ENCODE measurements at regions not wholly inside any gene's neighbourhood (a gene's known extent, or its start where the extent isn't known, plus 50 kb on each side); places are given as distances from the start of the nearest gene placed in this dataset.
A peak's percentile ranks its signal among the peaks of the same experiment; 100 is the strongest.

- DNase-seq (ENCODE audit: low read depth), result no peak
These were observed 82.7 kb downstream of the SCG2 start for GRCh38 chr2:223519471-223519870.

- DNase-seq (ENCODE audit: low read depth), result no peak
These were observed 79.4 kb downstream of the SCG2 start for GRCh38 chr2:223522796-223523195.

- peak; percentile 52 for DNase-seq (ENCODE audit: low read depth)
These were observed 78.6 kb downstream of the SCG2 start for GRCh38 chr2:223523551-223524001.

DNA sequence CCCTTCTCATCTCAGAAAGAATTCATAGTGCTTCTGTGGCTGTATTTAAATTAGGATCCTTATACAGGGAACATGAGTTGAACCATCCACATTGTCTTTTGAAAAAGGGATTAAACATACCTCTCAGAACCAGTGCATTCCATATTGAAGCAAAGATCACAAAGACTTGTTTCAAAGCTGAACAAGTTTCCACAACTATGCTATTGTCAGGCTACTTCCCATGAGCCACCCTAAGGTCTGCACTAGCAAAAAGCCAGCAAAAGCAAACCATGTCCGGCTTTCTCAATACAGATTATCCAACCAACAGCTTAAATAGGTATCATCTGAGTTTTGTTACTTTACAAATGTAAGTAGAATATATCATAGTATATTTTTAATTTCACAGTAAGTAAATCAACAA is 78.1 kb downstream of the SCG2 start:
- DNase-seq (ENCODE audit: low read depth), result no peak

- no peak for DNase-seq (ENCODE audit: low read depth)
These were observed 76.1 kb downstream of the SCG2 start for GRCh38 chr2:223526106-223526505.

GRCh38 chr2:223528036-223528435 is 74.1 kb downstream of the SCG2 start:
- DNase-seq (ENCODE audit: low read depth), result peak; percentile 72

- DNase-seq (ENCODE audit: low read depth), result no peak
These were observed 72.5 kb downstream of the SCG2 start for GRCh38 chr2:223529696-223530095.

DNA sequence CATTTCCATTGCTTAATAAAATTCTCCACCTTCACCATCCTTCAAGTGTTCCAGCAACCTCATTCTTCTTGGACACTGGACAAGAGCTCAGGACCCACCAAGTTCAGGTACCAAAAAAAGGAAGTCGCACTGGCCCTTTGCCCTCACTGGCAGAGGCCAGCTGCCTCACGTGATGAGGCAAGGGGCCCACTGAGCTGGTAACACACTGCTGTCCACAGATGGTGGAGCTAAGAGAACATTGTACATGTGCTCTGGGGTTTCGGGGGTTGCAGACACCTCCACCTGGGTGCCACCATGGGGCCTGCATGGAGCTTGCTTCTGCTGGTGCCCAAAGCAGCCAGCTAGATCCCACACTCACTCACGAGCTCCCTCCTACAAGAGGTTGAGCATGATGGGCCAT is 71.3 kb downstream of the SCG2 start:
- DNase-seq (ENCODE audit: low read depth), result no peak

DNA sequence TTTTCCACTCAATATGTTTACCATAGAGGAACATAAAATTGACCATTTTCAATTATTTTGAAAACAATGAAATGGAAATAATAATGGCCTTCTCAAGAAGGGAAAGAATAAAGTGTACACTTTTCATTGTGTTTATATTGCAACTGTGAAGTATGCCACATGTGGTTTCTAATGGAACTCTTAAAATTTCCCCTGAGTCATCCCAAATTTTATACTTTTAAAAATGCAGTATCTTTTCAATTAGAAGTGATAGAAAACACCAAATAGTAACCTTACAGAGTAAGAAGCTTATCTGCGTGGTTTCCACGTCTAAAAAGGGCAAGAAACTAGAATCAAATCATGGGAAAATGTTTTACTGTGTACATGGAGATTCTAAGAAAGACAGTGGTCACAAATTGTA is 70.0 kb downstream of the SCG2 start:
- DNase-seq (ENCODE audit: low read depth), result peak; percentile 18

DNA sequence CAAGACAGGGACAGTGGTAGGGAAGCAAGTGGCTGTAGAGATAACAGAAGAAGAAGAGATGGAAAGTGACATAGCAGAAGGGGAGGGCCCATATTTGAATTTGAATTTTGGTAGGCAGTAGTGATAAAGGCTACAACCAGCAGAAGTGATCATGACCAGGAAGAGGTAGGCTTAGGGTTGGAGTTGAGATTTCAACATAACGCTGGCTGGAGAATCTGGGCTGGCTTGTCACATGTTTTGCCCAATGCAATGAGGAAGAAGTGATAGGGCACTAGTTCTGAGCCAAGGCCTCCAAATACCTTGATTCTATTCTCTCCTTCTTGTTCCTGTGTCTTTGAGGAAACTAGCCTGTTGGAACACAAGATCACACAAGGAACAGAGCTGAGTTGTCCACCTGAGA is 69.4 kb downstream of the SCG2 start:
- DNase-seq (ENCODE audit: low read depth), result no peak

DNA sequence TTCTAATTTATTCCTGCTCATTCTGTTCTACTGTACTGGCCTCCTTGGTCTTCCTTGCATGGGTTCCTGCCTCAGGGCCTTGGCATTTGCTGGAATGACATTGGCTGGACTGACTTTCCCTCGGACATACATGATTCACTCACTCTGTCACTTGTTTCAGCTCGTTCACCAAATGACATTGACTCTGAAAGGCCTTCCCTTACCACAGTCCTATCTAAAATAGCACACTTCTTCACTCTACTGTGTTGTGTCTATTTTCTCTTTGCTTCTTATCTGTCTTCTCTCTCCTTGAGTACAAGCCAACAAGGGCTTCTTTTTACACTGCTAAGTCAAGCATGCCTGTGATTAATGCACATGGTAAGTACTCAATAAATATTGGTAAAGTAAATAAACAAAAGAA is 65.6 kb downstream of the SCG2 start:
- DNase-seq (ENCODE audit: low read depth), result no peak

DNA sequence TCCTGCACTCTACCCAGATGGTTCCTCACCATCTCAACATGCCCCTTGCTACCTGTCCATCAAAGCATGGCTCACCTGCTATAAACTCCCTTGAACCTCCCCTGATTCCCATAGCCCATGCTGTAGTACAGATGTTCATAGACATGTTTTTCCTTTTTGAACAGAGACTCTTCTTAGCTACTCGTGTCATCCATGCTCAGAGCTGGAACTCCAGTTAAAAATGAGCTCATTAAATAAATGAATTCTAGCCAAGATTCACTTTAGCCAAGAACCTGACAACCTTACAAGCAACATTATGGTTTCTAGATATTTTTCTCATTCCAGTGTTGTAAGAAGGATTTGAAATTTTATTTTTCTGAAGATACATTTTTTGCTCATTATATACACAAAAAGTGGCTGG is 65.0 kb downstream of the SCG2 start:
- DNase-seq (ENCODE audit: low read depth), result no peak

DNA sequence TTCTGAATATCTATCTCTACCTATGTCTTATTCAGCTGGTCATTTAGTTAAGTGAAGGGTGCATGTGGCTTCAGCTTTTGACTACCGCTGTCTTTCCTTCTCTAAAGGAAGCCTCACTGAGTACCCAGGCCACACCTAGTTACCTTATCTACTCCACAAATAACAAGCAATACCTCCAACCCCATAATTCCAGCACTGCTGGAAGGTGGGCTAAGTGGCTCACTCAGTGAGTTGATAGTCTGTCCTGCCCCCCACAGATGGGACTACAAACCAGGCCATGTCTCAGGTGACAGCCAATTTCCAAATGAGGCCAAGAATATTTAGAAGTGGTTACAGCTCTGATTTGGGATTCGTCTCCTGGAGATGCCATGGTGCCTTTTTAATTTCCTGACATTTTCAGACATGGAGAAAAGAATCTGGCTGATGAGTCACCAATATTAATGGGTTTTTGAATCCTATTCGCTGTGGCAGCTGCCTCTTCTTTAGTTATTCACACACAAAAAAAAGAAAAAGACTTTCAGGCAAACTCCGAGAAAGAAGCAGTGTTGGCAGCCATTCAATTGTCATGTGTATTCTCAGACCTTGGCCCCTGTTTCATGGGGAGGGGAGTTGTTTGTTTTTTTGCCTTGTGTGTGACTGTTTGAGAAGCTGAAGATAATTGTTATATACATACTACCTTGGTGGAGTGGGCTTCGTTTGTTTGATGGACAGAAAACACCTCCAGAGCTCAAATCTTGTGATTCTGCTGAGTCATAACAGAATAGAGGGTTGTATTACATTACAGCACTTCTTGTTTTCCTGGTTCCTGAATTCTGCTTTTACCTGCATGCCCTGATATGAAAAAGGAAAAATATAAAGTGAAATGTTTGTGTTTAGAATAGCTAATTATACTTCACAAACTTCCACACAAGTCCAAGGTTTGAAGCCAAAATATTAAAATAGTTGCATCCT is 64.2 kb downstream of the SCG2 start:
- no peak for DNase-seq (ENCODE audit: low read depth)

DNA sequence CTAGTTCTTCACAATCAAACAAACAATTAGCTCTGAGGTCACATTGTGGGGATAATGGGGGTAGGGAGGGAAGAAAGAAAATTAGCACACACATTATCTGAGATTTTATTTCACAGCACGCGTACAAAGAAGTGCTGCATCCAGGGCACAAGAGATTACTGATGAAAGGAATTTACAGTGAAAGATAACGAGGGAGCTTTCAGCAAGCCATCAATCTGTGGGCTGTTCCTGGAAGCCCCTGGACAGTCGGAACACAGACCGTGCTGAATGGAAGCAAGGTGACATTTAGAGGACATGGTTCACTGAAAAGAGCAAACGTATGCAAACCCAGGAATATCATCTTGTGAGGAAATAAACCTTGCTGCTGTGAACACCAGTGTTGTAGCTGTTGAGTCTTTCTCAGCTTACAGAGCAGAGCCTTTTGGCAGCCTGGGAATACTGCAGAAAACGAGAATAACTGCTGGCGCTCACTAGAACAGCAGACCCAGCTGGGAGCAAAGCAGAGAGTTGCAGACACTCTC is 63.2 kb downstream of the SCG2 start:
- DNase-seq (ENCODE audit: low read depth), result no peak

GRCh38 chr2:223541546-223541945 is 60.6 kb downstream of the SCG2 start:
- DNase-seq (ENCODE audit: low read depth), result no peak

DNA sequence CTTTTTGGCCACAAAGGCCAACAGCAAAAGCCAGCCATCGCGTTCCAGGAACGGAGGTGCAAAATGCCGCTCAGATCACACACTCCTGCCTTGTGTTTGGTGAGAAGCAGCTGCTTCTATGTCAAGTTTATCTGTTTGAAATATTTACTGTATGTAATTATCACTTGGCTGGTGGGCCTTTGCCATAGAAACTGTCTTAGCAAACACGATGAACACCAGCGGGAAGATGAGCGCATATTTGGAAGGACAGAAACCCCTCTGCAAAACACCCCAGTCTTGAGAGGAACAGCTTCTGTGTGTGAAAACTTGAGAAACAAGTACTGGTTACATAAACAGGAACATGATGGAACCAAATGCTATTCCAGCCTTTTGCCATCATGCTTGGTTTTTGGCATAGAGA is 59.7 kb downstream of the SCG2 start:
- no peak for DNase-seq (ENCODE audit: low read depth)

DNA sequence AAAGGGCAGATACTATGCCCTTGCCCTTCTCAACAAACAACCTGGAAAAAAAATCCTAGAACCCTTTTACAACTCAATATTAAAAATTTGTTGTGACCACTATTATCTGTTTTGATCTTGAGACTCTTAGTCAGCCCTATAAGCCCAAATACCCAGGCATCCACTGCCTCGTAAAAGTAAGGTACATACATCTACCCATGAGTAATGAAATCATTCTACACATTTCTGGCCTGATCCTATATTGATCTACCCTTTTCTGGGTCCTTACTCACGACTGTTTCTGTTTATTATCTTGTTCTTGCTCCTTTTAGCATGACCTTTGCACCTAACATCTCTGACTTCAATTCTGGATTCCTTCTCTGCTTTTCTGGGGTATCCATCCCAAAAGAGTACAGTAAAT is 56.8 kb downstream of the SCG2 start:
- DNase-seq (ENCODE audit: low read depth), result no peak

GRCh38 chr2:223545830-223546229 is 56.3 kb downstream of the SCG2 start:
- peak; percentile 59 for DNase-seq (ENCODE audit: low read depth)
